ENCODE measurements at regions not wholly inside any gene's neighbourhood (a gene's known extent, or its start where the extent isn't known, plus 50 kb on each side); places are given as distances from the start of the nearest gene placed in this dataset.

- no peaks in the 10 kb centered on the region for H3K27me3 ChIP-seq (ENCODE audit: control insufficient read depth, insufficient read depth, low read length)
- H3K36me3 ChIP-seq (ENCODE audit: control insufficient read depth, low read depth, low read length) = no peaks in the 10 kb centered on the region
- H3K4me3 ChIP-seq (ENCODE audit: low read length) = no peak overlapping the region
- no peaks in the 10 kb centered on the region for H3K9me3 ChIP-seq (ENCODE audit: control insufficient read depth, low read depth, low read length)
- H3K4me1 ChIP-seq (ENCODE audit: control insufficient read depth, low read depth, low read length) = peaks cover 4% of the 10 kb centered on the region
- H3K9ac ChIP-seq (ENCODE audit: low read length) = no peak overlapping the region
- H3K27ac ChIP-seq (ENCODE audit: low read length) = no peak overlapping the region
These were observed 520.7 kb upstream of the TCF4 start for GRCh38 chr18:56108478-56109367.

DNA sequence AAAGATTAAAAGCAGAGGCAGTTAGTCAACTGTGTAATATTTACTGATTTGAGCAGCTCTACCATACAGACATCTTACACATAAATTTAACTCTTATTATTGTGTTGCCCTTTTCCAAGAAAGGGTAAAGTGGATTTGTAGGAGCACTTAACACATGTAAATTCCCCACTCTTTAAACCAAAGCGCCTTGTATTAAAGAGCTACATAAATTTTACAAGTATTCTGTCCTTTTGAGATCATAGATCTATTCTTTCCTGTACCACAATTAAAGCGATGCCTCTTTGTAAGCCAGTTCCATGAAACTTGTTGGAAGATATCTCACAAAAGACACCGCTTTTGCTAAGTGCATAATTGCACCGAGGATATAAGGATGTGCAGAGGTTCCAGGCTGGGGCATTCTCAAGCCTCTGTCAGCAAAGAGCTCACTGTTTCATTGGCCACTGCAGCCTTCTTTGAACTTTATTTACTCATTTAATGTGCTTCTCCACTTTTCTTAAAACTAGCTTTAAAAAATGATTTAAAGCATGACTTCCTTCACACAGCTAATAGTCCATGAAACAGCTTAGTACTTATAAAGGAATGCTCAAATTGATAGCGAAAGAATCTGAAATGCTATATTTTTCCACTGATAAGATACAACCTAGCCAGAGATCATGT is 520.0 kb upstream of the TCF4 start:
- Histone ChIP-seq H3K4me1 (ENCODE audit: control insufficient read depth, low read depth, low read length) (peaks cover 4% of the 10 kb centered on the region), H3K27me3 (ENCODE audit: control insufficient read depth, insufficient read depth, low read length) (no peaks in the 10 kb centered on the region), H3K4me3 (ENCODE audit: low read length) (no peak overlapping the region), H3K9ac (ENCODE audit: low read length) (no peak overlapping the region), H3K36me3 (ENCODE audit: control insufficient read depth, low read depth, low read length) (no peaks in the 10 kb centered on the region), H3K9me3 (ENCODE audit: control insufficient read depth, low read depth, low read length) (no peaks in the 10 kb centered on the region), H3K27ac (ENCODE audit: low read length) (no peak overlapping the region)

GRCh38 chr18:56100090-56100722 is 512.2 kb upstream of the TCF4 start:
- Histone ChIP-seq H3K27ac (ENCODE audit: low read length) (no peak overlapping the region), H3K9ac (ENCODE audit: low read length) (no peak overlapping the region), H3K27me3 (ENCODE audit: control insufficient read depth, insufficient read depth, low read length) (no peaks in the 10 kb centered on the region), H3K4me3 (ENCODE audit: low read length) (no peak overlapping the region), H3K36me3 (ENCODE audit: control insufficient read depth, low read depth, low read length) (no peaks in the 10 kb centered on the region), H3K4me1 (ENCODE audit: control insufficient read depth, low read depth, low read length) (no peaks in the 10 kb centered on the region), H3K9me3 (ENCODE audit: control insufficient read depth, low read depth, low read length) (no peaks in the 10 kb centered on the region)

- no peak overlapping the region for H3K9ac ChIP-seq (ENCODE audit: low read length)
- no peaks in the 10 kb centered on the region for H3K27me3 ChIP-seq (ENCODE audit: control insufficient read depth, insufficient read depth, low read length)
- H3K4me1 ChIP-seq (ENCODE audit: control insufficient read depth, low read depth, low read length) = no peaks in the 10 kb centered on the region
- H3K4me3 ChIP-seq (ENCODE audit: low read length) = no peak overlapping the region
- H3K36me3 ChIP-seq (ENCODE audit: control insufficient read depth, low read depth, low read length) = no peaks in the 10 kb centered on the region
- H3K9me3 ChIP-seq (ENCODE audit: control insufficient read depth, low read depth, low read length) = no peaks in the 10 kb centered on the region
- H3K27ac ChIP-seq (ENCODE audit: low read length) = no peak overlapping the region
These were observed 509.6 kb upstream of the TCF4 start for GRCh38 chr18:56097621-56098020.

- Histone ChIP-seq H3K27ac (ENCODE audit: low read length) (no peak overlapping the region), H3K27me3 (ENCODE audit: control insufficient read depth, insufficient read depth, low read length) (no peaks in the 10 kb centered on the region), H3K4me1 (ENCODE audit: control insufficient read depth, low read depth, low read length) (peaks cover 5% of the 10 kb centered on the region), H3K4me3 (ENCODE audit: low read length) (no peak overlapping the region), H3K36me3 (ENCODE audit: control insufficient read depth, low read depth, low read length) (no peaks in the 10 kb centered on the region), H3K9ac (ENCODE audit: low read length) (no peak overlapping the region), H3K9me3 (ENCODE audit: control insufficient read depth, low read depth, low read length) (no peaks in the 10 kb centered on the region)
These were observed 508.9 kb upstream of the TCF4 start for GRCh38 chr18:56096861-56097260.

GRCh38 chr18:56089612-56090258 is 501.7 kb upstream of the TCF4 start:
- H3K9me3 ChIP-seq (ENCODE audit: control insufficient read depth, low read depth, low read length) = no peaks in the 10 kb centered on the region
- no peaks in the 10 kb centered on the region for H3K27me3 ChIP-seq (ENCODE audit: control insufficient read depth, insufficient read depth, low read length)
- no peaks in the 10 kb centered on the region for H3K36me3 ChIP-seq (ENCODE audit: control insufficient read depth, low read depth, low read length)
- no peak overlapping the region for H3K4me3 ChIP-seq (ENCODE audit: low read length)
- no peak overlapping the region for H3K27ac ChIP-seq (ENCODE audit: low read length)
- H3K9ac ChIP-seq (ENCODE audit: low read length) = no peak overlapping the region
- H3K4me1 ChIP-seq (ENCODE audit: control insufficient read depth, low read depth, low read length) = peaks cover 5% of the 10 kb centered on the region

- peaks cover 6% of the 10 kb centered on the region for H3K4me1 ChIP-seq (ENCODE audit: control insufficient read depth, low read depth, low read length)
- H3K27me3 ChIP-seq (ENCODE audit: control insufficient read depth, insufficient read depth, low read length) = no peaks in the 10 kb centered on the region
- H3K9ac ChIP-seq (ENCODE audit: low read length) = no peak overlapping the region
- H3K36me3 ChIP-seq (ENCODE audit: control insufficient read depth, low read depth, low read length) = no peaks in the 10 kb centered on the region
- H3K9me3 ChIP-seq (ENCODE audit: control insufficient read depth, low read depth, low read length) = no peaks in the 10 kb centered on the region
- H3K4me3 ChIP-seq (ENCODE audit: low read length) = no peak overlapping the region
- no peak overlapping the region for H3K27ac ChIP-seq (ENCODE audit: low read length)
These were observed 498.8 kb upstream of the TCF4 start for GRCh38 chr18:56086786-56087185.

GRCh38 chr18:56086176-56086575 is 498.2 kb upstream of the TCF4 start:
- peaks cover 6% of the 10 kb centered on the region for H3K4me1 ChIP-seq (ENCODE audit: control insufficient read depth, low read depth, low read length)
- no peak overlapping the region for H3K4me3 ChIP-seq (ENCODE audit: low read length)
- no peaks in the 10 kb centered on the region for H3K27me3 ChIP-seq (ENCODE audit: control insufficient read depth, insufficient read depth, low read length)
- no peaks in the 10 kb centered on the region for H3K36me3 ChIP-seq (ENCODE audit: control insufficient read depth, low read depth, low read length)
- no peak overlapping the region for H3K27ac ChIP-seq (ENCODE audit: low read length)
- no peaks in the 10 kb centered on the region for H3K9me3 ChIP-seq (ENCODE audit: control insufficient read depth, low read depth, low read length)
- H3K9ac ChIP-seq (ENCODE audit: low read length) = no peak overlapping the region

GRCh38 chr18:56085551-56085950 is 497.6 kb upstream of the TCF4 start:
- no peaks in the 10 kb centered on the region for H3K9me3 ChIP-seq (ENCODE audit: control insufficient read depth, low read depth, low read length)
- no peak overlapping the region for H3K9ac ChIP-seq (ENCODE audit: low read length)
- H3K27ac ChIP-seq (ENCODE audit: low read length) = no peak overlapping the region
- H3K36me3 ChIP-seq (ENCODE audit: control insufficient read depth, low read depth, low read length) = no peaks in the 10 kb centered on the region
- no peak overlapping the region for H3K4me3 ChIP-seq (ENCODE audit: low read length)
- H3K27me3 ChIP-seq (ENCODE audit: control insufficient read depth, insufficient read depth, low read length) = no peaks in the 10 kb centered on the region
- H3K4me1 ChIP-seq (ENCODE audit: control insufficient read depth, low read depth, low read length) = peaks cover 6% of the 10 kb centered on the region

GRCh38 chr18:56083523-56084287 is 495.7 kb upstream of the TCF4 start:
- Histone ChIP-seq H3K27ac (ENCODE audit: low read length) (no peak overlapping the region), H3K36me3 (ENCODE audit: control insufficient read depth, low read depth, low read length) (no peaks in the 10 kb centered on the region), H3K27me3 (ENCODE audit: control insufficient read depth, insufficient read depth, low read length) (no peaks in the 10 kb centered on the region), H3K9ac (ENCODE audit: low read length) (no peak overlapping the region), H3K4me1 (ENCODE audit: control insufficient read depth, low read depth, low read length) (peaks cover 6% of the 10 kb centered on the region), H3K9me3 (ENCODE audit: control insufficient read depth, low read depth, low read length) (no peaks in the 10 kb centered on the region), H3K4me3 (ENCODE audit: low read length) (no peak overlapping the region)

GRCh38 chr18:56083097-56083521 is 495.1 kb upstream of the TCF4 start:
- peaks cover 6% of the 10 kb centered on the region for H3K4me1 ChIP-seq (ENCODE audit: control insufficient read depth, low read depth, low read length)
- no peaks in the 10 kb centered on the region for H3K9me3 ChIP-seq (ENCODE audit: control insufficient read depth, low read depth, low read length)
- no peaks in the 10 kb centered on the region for H3K36me3 ChIP-seq (ENCODE audit: control insufficient read depth, low read depth, low read length)
- no peak overlapping the region for H3K9ac ChIP-seq (ENCODE audit: low read length)
- no peak overlapping the region for H3K4me3 ChIP-seq (ENCODE audit: low read length)
- H3K27me3 ChIP-seq (ENCODE audit: control insufficient read depth, insufficient read depth, low read length) = no peaks in the 10 kb centered on the region
- H3K27ac ChIP-seq (ENCODE audit: low read length) = no peak overlapping the region
